Naive thymus-derived CD8-positive, alpha-beta T cell (primary cell): ENCODE measurements at regions not wholly inside any gene's neighbourhood (a gene's known extent, or its start where the extent isn't known, plus 50 kb on each side); places are given as distances from the start of the nearest gene placed in this dataset.
A peak's percentile ranks its signal among the peaks of the same experiment; 100 is the strongest.
"Not testable (repeated sequence)": the region's sequence is repeated elsewhere in the genome, so short reads cannot be mapped to it uniquely, and the experiment has no call there.

Experiments
- ATAC-seq, 2 donors: fragments of 150-1000 bp; cut with Tn5 transposase in 1 of 2; sonication (Bioruptor Pico), chemical (Tn5 transposase) in 1 of 2; 1 replicate in 1 of 2; 2 replicates in 1 of 2; pipeline ENCODE4 v1.10.0; 2021; ENCODE audit warnings: mild to moderate bottlenecking in 2 of 2, moderate library complexity in 2 of 2
- POLR2A ChIA-PET: fragments of 350-600 bp; sonication (Branson Sonifier 250); formaldehyde crosslinking; loops from one replicate; lab custom pipeline; 2021; ENCODE audit warnings: antibody characterized with exemption; lab: Charles Lee
- DNase-seq, 10 donors: peaks; one replicate each; pipeline versions ENCODE4 v3.0.0 to v3.0.0-alpha.2; 2020 to 2022
- H3K27ac Mint-ChIP-seq, 10 donors: one replicate each; pipeline ENCODE4 v1.8.0; 2020 to 2022; ENCODE audit warnings: mild to moderate bottlenecking in 10 of 10, mixed read lengths in 10 of 10, moderate library complexity in 4 of 10, inconsistent platforms in 1 of 10
- H3K27me3 Mint-ChIP-seq, 5 donors: one replicate each; pipeline ENCODE4 v1.8.0; 2021 to 2022; ENCODE audit warnings: mixed read lengths in 5 of 5
- H3K36me3 Mint-ChIP-seq, 3 donors: one replicate each; pipeline ENCODE4 v1.8.0; 2020 to 2022; ENCODE audit warnings: mixed read lengths in 3 of 3, mild to moderate bottlenecking in 2 of 3, inconsistent platforms in 1 of 3
- H3K4me1 Mint-ChIP-seq, 4 donors: one replicate each; pipeline ENCODE4 v1.8.0; 2021 to 2022; ENCODE audit warnings: mixed read lengths in 4 of 4
- H3K4me3 Mint-ChIP-seq, 10 donors: one replicate each; pipeline ENCODE4 v1.8.0; 2020 to 2022; ENCODE audit warnings: mild to moderate bottlenecking in 10 of 10, mixed read lengths in 10 of 10, moderate library complexity in 6 of 10, inconsistent platforms in 1 of 10
- H3K9me3 Mint-ChIP-seq, 9 donors: one replicate each; pipeline ENCODE4 v1.8.0; 2020 to 2022; ENCODE audit warnings: mixed read lengths in 9 of 9, mild to moderate bottlenecking in 3 of 9, inconsistent platforms in 1 of 9, moderate library complexity in 1 of 9

DNA sequence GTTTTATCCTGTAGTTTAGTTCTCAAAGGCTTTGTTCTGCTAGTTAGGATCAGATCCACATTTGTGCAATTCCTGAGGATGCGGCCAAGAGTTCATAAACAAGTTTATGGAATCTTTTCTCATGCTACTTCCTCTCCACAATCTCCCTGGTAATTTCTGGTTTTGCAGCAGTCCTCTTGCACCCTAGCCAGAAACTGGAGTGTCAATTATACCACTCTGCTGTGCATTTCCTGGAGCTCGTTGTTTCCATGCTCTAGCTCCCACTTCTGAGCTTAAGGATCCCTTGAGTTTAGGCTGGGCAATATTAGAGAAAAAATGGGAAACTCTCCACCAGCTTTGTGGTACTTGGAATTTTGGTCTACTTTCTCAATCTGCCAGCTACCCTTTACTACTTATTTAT lies 474.7 kb downstream of the DIRAS2 start:
- Mint-ChIP-seq H3K27ac (no peak overlapping the region), H3K27me3 (peaks cover 0 to 10% (median 1%) of the 10 kb centered on the region in 5 donors), H3K36me3 (peaks cover 0 to 17% (median 4%) of the 10 kb centered on the region in 3 donors), H3K4me3 (no peak overlapping the region), H3K9me3 (peaks cover 0 to 18% (median 9%) of the 10 kb centered on the region in 9 donors), H3K4me1 (no peaks in the 10 kb centered on the region)
- POLR2A ChIA-PET: no interaction called here
- no peak for ATAC-seq
- no peak for DNase-seq

DNA sequence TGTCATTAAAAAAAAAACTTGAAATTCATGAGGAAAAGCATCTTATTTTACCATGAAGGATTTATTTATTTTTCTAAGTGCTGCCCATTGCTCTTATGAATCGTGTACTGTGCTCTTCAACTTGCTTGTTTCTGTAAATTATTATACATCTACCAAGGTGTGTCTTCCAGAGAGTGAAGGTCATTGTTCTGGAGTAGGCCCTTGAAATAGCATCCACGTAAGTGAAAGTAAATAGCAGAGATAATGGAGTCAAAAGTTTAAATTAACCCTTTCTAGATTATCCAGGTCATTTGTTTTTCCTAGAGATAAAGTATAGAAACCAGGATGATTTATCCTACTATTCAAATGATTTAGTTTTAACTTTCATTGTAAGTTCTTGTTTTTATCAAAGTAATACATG lies 473.1 kb downstream of the DIRAS2 start:
- peaks cover 0 to 18% (median 9%) of the 10 kb centered on the region in 9 donors for H3K9me3 Mint-ChIP-seq
- H3K4me1 Mint-ChIP-seq: no peaks in the 10 kb centered on the region
- ATAC-seq (no peak), DNase-seq (no peak)
- H3K27ac Mint-ChIP-seq: no peak overlapping the region
- H3K4me3 Mint-ChIP-seq: no peak overlapping the region
- POLR2A ChIA-PET: no interaction called here
- H3K36me3 Mint-ChIP-seq: peaks cover 0 to 17% (median 4%) of the 10 kb centered on the region in 3 donors
- H3K27me3 Mint-ChIP-seq: peaks cover 0 to 10% (median 1%) of the 10 kb centered on the region in 5 donors

DNA sequence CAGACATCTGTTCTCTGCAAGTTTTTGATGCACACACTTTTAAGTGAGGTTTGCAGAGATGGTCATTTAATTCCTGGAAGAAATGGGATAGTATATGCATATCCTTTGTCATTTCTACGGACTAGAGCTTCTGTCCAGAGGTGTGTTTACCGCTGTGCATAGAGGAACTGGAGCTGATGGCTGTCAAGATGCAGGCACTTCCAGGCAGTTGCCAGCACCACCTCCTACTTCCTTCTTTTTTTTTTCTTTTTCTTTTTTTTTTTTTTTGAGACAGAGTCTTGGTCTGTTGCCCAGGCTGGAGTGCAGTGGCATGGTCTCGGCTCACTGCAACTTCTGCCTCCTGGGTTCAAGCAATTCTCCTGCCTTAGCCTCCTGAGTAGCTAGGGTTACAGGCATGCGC lies 468.7 kb downstream of the DIRAS2 start:
- ATAC-seq, DNase-seq, H3K27me3 Mint-ChIP-seq, H3K4me1 Mint-ChIP-seq, H3K27ac Mint-ChIP-seq, POLR2A ChIA-PET, H3K4me3 Mint-ChIP-seq: not testable (repeated sequence)
- H3K36me3 Mint-ChIP-seq: peaks cover 0 to 17% (median 4%) of the 10 kb centered on the region in 3 donors
- H3K9me3 Mint-ChIP-seq: peaks cover 0 to 18% (median 9%) of the 10 kb centered on the region in 9 donors

DNA sequence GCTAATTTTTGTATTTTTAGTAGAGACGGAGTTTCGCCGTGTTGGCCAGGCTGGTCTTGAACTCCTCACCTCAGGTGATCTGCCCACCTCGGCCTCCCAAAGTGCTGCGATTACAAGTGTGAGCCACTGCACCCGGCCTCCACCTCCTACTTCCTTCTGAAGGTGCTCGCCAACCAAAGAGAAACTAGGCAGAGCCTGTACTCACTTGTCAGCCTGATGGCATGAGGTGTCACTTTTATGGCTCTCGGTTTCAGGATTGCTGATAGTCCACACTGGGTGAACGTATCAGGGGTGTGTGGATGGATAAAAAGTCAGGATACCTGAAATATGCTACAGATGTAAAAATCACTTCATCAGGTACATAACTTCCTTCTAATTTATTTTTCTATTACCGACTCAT lies 468.3 kb downstream of the DIRAS2 start:
- DNase-seq, H3K27ac Mint-ChIP-seq, ATAC-seq, H3K4me1 Mint-ChIP-seq, H3K4me3 Mint-ChIP-seq, H3K27me3 Mint-ChIP-seq, POLR2A ChIA-PET: not testable (repeated sequence)
- H3K9me3 Mint-ChIP-seq: peaks cover 0 to 18% (median 9%) of the 10 kb centered on the region in 9 donors
- H3K36me3 Mint-ChIP-seq: peaks cover 0 to 17% (median 4%) of the 10 kb centered on the region in 3 donors

DNA sequence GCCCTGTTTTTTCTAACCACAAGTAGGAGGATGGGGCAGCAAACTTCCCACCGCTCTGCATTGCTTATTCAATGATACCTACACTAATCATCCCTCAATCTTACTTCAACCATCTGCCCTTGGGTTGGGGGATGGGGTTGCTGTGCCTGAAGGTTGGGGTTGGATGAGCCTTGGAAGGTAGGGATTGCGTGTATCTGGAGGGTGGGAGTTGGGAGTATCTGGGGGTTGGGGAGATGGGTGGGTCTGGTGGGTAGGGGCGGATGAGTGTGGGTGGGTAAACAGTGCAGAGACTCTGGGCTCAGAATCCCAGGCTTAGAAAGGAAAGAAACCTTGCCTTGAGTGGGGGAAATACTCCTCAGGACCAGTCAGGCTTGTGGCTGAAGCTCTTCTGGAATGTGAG lies 467.4 kb downstream of the DIRAS2 start:
- Mint-ChIP-seq H3K36me3 (peaks cover 0 to 17% (median 4%) of the 10 kb centered on the region in 3 donors), H3K27me3 (peaks cover 0 to 3% (median 0%) of the 10 kb centered on the region in 5 donors), H3K27ac (peak overlapping the region in 1 of 10 donors; percentile 48), H3K4me3 (no peak overlapping the region), H3K4me1 (peaks cover 0 to 3% (median 0%) of the 10 kb centered on the region in 4 donors), H3K9me3 (peaks cover 0 to 18% (median 9%) of the 10 kb centered on the region in 9 donors)
- DNase-seq (no peak), ATAC-seq (no peak)
- POLR2A ChIA-PET: no interaction called here

DNA sequence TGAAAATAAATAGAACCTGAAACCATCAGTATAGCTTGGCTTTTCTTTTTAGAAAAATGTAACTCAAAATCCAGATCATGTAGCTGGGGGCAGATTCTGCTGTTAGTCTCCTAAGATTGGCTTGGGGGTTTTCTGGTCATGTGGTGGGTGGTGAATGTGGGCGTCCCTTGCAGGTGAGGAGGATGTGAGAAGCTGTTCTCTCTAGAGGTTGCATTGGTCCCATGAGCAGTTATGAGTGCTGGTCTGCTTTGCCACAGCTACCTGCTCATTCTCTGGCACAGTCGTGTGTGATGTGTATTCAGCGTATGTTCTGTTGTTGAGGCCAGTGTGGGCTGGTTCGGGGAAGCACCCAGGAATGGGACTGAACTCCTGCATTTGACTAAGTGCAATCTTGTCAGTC lies 466.8 kb downstream of the DIRAS2 start:
- POLR2A ChIA-PET: no interaction called here
- Mint-ChIP-seq H3K4me1 (peaks cover 0 to 3% (median under 1%) of the 10 kb centered on the region in 4 donors), H3K27ac (no peak overlapping the region), H3K27me3 (peaks cover 0 to 5% (median 0%) of the 10 kb centered on the region in 5 donors), H3K9me3 (peaks cover 0 to 13% (median 8%) of the 10 kb centered on the region in 9 donors), H3K4me3 (no peak overlapping the region), H3K36me3 (peaks cover 0 to 11% (median 4%) of the 10 kb centered on the region in 3 donors)
- no peak for ATAC-seq
- no peak for DNase-seq

DNA sequence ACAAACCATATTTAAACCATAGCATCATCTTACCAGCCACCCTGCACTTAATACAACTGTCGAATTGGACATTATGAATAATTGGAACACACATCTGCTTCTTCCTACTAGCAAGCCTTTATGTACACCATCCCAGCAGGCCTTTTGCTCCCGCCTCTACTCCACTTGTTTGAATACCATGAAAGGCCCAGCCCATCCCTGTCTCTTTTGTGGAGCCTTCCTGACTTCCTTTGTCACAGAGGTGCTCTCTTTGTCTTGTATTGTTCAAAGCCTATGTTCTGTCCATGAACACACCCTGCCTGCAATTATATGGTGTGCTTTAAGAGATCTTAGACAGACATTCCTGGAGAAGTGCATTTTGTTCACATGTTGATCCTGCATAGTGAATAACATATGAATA lies 465.7 kb downstream of the DIRAS2 start:
- no peak for ATAC-seq
- no peak for DNase-seq
- Mint-ChIP-seq H3K9me3 (peaks cover 0 to 5% (median 2%) of the 10 kb centered on the region in 9 donors), H3K4me1 (peaks cover 0 to 3% (median under 1%) of the 10 kb centered on the region in 4 donors), H3K36me3 (peaks cover 0 to 2% (median 0%) of the 10 kb centered on the region in 3 donors), H3K4me3 (no peak overlapping the region), H3K27me3 (peaks cover 0 to 5% (median 0%) of the 10 kb centered on the region in 5 donors), H3K27ac (peak overlapping the region in 1 of 10 donors; percentile 3)
- POLR2A ChIA-PET: interaction anchor here (0.8 kb wide), 1 partner anchor 15 kb away, joined by 3 read pairs; no protein-coding TSS in a partner anchor

DNA sequence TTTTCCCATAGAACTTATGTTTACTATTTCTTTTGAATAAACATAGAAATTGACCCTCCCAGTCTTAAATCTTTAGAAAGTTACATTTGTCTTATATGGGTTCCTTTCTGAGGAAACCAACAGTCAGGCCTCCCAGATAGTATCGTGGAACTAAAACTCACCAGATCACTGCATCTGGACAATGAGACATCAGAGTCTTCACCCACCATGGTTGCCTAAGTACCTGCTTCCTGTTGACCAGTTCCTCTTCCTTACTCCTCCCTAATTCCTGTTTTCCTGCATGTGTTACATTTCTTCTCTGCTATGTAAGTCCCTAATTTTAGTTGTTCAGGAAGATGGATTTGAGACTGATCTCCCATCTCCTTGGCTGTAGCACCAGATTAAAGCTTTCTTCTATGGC lies 462.2 kb downstream of the DIRAS2 start:
- Mint-ChIP-seq H3K27me3 (peaks cover 0 to 5% (median 0%) of the 10 kb centered on the region in 5 donors), H3K9me3 (peaks cover 0 to 3% (median 0%) of the 10 kb centered on the region in 9 donors), H3K27ac (no peak overlapping the region), H3K4me1 (peaks cover 0 to 3% (median under 1%) of the 10 kb centered on the region in 4 donors), H3K36me3 (no peaks in the 10 kb centered on the region), H3K4me3 (no peak overlapping the region)
- POLR2A ChIA-PET: interaction anchor here (1.2 kb wide), 1 partner anchor 9 kb away, joined by 3 read pairs; no protein-coding TSS in a partner anchor
- no peak for ATAC-seq
- DNase-seq: no peak

DNA sequence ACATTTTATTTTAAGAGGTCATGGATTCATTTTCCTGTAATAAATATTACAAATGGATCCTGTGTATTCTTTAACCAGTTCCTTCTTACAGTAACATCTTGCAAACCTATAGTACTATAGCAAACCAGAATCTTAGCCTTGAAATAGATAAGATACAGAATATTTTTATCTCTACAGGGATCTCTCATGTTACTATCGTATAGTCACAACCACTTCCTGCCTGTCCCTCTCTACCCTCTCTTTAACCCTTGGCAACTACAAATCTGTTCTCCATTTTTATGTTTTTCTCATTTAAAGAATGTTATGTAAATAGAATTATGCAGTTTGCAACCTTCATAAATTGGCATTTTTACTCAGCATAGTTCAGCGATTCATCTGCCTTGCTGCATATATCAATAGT lies 454.0 kb downstream of the DIRAS2 start:
- Mint-ChIP-seq H3K27me3 (peaks cover 1 to 27% (median 7%) of the 10 kb centered on the region in 5 donors), H3K9me3 (peaks cover 6 to 23% (median 11%) of the 10 kb centered on the region in 9 donors), H3K27ac (peak overlapping the region in 2 of 10 donors; percentile 57 to 58), H3K36me3 (peaks cover 2 to 7% (median 4%) of the 10 kb centered on the region in 3 donors), H3K4me3 (peak overlapping the region in 1 of 10 donors; percentile 12), H3K4me1 (peaks cover 8 to 53% (median 20%) of the 10 kb centered on the region in 4 donors)
- no peak for DNase-seq
- POLR2A ChIA-PET: no interaction called here
- ATAC-seq: peak in 1 of 2 donors; percentile 32

DNA sequence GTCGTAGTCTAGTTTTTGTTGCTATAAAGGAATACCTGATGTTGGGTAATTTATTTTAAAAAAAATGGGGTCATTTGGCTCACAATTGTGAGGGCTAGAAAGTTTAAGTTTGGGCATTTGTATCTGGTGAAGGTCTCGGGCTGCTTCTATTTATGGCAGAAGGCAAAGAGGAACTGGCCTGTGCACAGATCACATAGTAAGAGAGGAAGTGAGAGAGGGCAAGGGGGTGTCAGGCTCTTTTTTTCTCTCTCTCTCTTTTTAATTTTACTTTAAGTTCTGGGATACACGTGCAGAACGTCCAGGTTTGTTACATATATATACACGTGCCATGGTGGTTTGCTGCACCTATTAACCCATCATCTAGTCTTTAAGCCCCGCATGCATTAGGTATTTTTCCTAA lies 453.3 kb downstream of the DIRAS2 start:
- Mint-ChIP-seq H3K9me3 (peaks cover 6 to 26% (median 11%) of the 10 kb centered on the region in 9 donors), H3K27ac (peak overlapping the region in 6 of 10 donors; percentile 19 to 61 (median 54)), H3K27me3 (peaks cover 1 to 27% (median 7%) of the 10 kb centered on the region in 5 donors), H3K4me3 (peak overlapping the region in 2 of 10 donors; percentile 12 to 45), H3K4me1 (peaks cover 8 to 53% (median 20%) of the 10 kb centered on the region in 4 donors), H3K36me3 (peaks cover 2 to 7% (median 4%) of the 10 kb centered on the region in 3 donors)
- POLR2A ChIA-PET: no interaction called here
- DNase-seq: no peak
- no peak for ATAC-seq

DNA sequence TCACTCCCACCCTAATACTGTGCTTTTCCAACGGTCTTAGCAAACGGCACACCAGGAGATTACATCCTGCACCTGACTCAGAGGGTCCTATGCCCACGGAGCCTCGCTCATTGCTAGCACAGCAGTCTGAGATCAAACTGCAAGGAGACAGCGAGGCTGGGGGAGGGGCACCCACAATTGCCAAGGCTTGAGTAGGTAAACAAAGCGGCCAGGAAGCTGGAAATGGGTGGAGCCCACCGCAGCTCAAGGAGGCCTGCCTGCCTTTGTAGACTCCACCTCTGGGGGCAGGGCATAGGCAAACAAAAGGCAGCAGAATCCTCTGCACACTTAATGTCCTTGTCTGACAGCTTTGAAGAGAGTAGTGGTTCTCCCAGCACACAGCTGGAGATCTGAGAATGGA lies 450.2 kb downstream of the DIRAS2 start:
- POLR2A ChIA-PET: interaction anchor here (1.1 kb wide), 1 partner anchor 12 kb away, joined by 3 read pairs; no protein-coding TSS in a partner anchor
- DNase-seq: peak in 9 of 10 donors; percentile 8 to 86 (median 58)
- Mint-ChIP-seq H3K4me3 (peak overlapping the region; percentile 19 to 75 (median 48)), H3K27ac (peak overlapping the region; percentile 24 to 90 (median 74)), H3K27me3 (peaks cover 1 to 17% (median 7%) of the 10 kb centered on the region in 5 donors), H3K9me3 (peaks cover 6 to 41% (median 18%) of the 10 kb centered on the region in 9 donors), H3K4me1 (peaks cover 8 to 52% (median 20%) of the 10 kb centered on the region in 4 donors)
- H3K36me3 Mint-ChIP-seq, ATAC-seq: not testable (repeated sequence)

DNA sequence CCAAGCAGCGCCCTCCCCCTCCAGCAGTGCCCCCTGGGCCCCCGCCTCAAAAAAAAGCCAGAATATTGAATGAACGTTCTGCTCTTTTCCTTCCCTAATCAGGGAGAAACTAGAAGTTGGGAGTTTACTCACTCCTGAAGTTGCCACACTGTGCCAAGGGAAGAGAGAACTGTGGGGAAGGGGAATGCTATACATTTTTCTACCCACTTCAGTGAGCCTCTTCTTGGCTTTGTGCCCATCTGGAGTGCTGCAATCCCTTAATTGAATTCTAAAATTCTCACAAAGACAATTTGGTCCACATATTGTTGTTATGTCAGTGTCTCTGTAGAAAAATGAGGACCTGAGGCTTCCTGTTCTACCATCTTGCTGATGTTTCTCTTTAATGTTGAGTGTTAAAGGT lies 443.7 kb downstream of the DIRAS2 start:
- no peak overlapping the region for H3K4me3 Mint-ChIP-seq
- POLR2A ChIA-PET: no interaction called here
- no peak for DNase-seq
- H3K36me3 Mint-ChIP-seq: peaks cover 0 to 10% (median 3%) of the 10 kb centered on the region in 3 donors
- H3K27ac Mint-ChIP-seq: no peak overlapping the region
- ATAC-seq: no peak
- no peaks in the 10 kb centered on the region for H3K4me1 Mint-ChIP-seq
- peaks cover 0 to 12% (median 0%) of the 10 kb centered on the region in 5 donors for H3K27me3 Mint-ChIP-seq
- H3K9me3 Mint-ChIP-seq: peaks cover 4 to 34% (median 23%) of the 10 kb centered on the region in 9 donors

DNA sequence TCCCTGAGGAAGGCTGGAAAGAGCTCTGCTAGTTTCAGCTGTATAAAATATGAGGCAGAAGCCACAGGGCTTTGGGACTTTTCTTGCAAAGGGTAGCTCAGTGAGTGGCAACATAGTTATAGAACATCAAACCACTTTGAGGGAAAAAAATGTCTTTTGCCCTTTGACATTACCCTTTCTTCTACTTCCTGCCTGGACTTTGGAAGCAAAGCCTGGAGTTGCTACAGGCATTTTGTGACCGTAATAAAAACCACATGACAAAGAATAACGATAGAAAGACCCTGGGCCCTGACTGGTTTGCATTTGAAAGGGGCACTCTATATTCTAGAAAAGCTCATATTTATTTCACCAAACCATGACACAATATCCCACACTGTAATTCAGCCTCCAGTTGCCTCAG lies 440.9 kb downstream of the DIRAS2 start:
- DNase-seq (no peak), ATAC-seq (no peak)
- Mint-ChIP-seq H3K27me3 (peaks cover 3 to 12% (median 4%) of the 10 kb centered on the region in 5 donors), H3K4me1 (peaks cover 0 to 8% (median under 1%) of the 10 kb centered on the region in 4 donors), H3K27ac (no peak overlapping the region), H3K36me3 (peaks cover 0 to 10% (median 3%) of the 10 kb centered on the region in 3 donors), H3K9me3 (peaks cover 4 to 18% (median 14%) of the 10 kb centered on the region in 9 donors), H3K4me3 (no peak overlapping the region)
- POLR2A ChIA-PET: no interaction called here
